ENCODE measurements at regions not wholly inside any gene's neighbourhood (a gene's known extent, or its start where the extent isn't known, plus 50 kb on each side); places are given as distances from the start of the nearest gene placed in this dataset.

DNA sequence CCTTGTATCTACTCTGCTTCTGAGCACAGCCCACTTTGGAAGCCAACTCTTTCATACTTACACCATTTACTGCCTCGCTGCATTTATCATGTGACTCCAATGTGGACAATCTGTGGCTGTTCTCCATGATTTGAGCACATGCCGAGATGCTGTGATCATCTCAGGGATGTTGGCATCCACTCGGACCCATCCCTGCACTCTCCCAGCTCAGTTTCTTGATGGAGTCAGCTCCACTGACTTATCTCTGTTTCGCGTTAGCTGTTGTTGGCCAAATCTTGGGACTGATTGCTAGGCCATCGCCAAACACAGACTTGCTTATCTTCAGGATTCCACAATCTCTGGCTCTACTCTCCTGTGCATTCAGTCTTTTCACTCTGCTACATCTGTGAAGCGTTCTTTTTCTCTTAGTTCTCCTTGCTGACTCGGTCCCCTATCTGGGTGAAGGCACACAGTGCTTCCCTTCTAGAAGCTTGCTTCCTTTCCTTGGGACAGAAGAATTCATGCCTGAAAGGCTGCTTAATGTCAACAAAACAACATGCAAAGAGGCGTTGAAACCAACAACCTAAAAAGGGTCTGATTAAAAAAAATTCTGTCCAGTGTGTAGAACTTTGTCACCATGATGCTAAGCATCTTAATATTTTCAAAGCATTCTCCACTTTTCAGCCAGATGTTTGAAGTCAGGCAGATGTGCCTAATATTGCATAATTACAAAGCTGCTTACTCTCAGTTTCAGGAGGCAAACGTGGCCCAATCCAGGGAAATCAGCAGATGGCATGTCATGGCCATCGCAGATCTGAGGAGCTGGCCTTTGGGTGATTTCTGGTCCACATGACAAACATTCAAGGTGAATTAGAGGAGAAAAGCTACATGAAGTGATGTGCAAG, 120.7 kb downstream of the NGF start:
- H3K9ac ChIP-seq (ENCODE audit: low read length), result no peak overlapping the region
- H3K4me2 ChIP-seq (ENCODE audit: low read depth, low read length), result no peak overlapping the region
- H3K36me3 ChIP-seq (replicated peaks; ENCODE audit: insufficient read depth, low read length), result no peaks in the 10 kb centered on the region
- no peaks in the 10 kb centered on the region for H3K9me3 ChIP-seq (replicated peaks; ENCODE audit: insufficient read depth, low read length)
- no peak for DNase-seq
- H3K27me3 ChIP-seq (replicated peaks; ENCODE audit: insufficient read depth, low read length), result no peaks in the 10 kb centered on the region
- no peaks in the 10 kb centered on the region for H4K20me1 ChIP-seq (ENCODE audit: insufficient read depth, low read length)
- H3K27ac ChIP-seq (ENCODE audit: low read length), result no peak overlapping the region
- no peaks in the 10 kb centered on the region for H3K4me1 ChIP-seq (ENCODE audit: low read length)
- no peaks in the 10 kb centered on the region for H3K9me2 ChIP-seq (replicated peaks; ENCODE audit: insufficient read depth, low read length)
- no peak overlapping the region for H3K4me3 ChIP-seq (ENCODE audit: low read length)
- no peaks in the 10 kb centered on the region for H3F3A ChIP-seq (ENCODE audit: insufficient read depth, low read length)
- TF ChIP-seq, protein P1, sequence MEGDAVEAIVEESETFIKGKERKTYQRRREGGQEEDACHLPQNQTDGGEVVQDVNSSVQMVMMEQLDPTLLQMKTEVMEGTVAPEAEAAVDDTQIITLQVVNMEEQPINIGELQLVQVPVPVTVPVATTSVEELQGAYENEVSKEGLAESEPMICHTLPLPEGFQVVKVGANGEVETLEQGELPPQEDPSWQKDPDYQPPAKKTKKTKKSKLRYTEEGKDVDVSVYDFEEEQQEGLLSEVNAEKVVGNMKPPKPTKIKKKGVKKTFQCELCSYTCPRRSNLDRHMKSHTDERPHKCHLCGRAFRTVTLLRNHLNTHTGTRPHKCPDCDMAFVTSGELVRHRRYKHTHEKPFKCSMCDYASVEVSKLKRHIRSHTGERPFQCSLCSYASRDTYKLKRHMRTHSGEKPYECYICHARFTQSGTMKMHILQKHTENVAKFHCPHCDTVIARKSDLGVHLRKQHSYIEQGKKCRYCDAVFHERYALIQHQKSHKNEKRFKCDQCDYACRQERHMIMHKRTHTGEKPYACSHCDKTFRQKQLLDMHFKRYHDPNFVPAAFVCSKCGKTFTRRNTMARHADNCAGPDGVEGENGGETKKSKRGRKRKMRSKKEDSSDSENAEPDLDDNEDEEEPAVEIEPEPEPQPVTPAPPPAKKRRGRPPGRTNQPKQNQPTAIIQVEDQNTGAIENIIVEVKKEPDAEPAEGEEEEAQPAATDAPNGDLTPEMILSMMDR (IDR thresholded peaks at IDR 0.05; ENCODE audit: low read length), result no peak
- TF ChIP-seq EZH2 (optimal IDR thresholded peaks at IDR 0.05; ENCODE audit: low read depth, low read length) (no peak), EZH2phosphoT487 (IDR thresholded peaks at IDR 0.05; ENCODE audit: low read length) (no peak)
- no peak overlapping the region for H2AFZ ChIP-seq (ENCODE audit: low read length)
- no peaks in the 10 kb centered on the region for H3K79me2 ChIP-seq (ENCODE audit: low read length)

- Histone ChIP-seq H3K36me3 (replicated peaks; ENCODE audit: insufficient read depth, low read length) (no peaks in the 10 kb centered on the region), H3K9ac (ENCODE audit: low read length) (no peak overlapping the region), H3K79me2 (ENCODE audit: low read length) (no peaks in the 10 kb centered on the region), H3K9me2 (replicated peaks; ENCODE audit: insufficient read depth, low read length) (no peaks in the 10 kb centered on the region), H3K4me2 (ENCODE audit: low read depth, low read length) (no peak overlapping the region), H3K9me3 (replicated peaks; ENCODE audit: insufficient read depth, low read length) (no peaks in the 10 kb centered on the region), H3K4me1 (ENCODE audit: low read length) (no peaks in the 10 kb centered on the region), H3K4me3 (ENCODE audit: low read length) (no peak overlapping the region), H3K27me3 (replicated peaks; ENCODE audit: insufficient read depth, low read length) (no peaks in the 10 kb centered on the region), H3K27ac (ENCODE audit: low read length) (no peak overlapping the region), H4K20me1 (ENCODE audit: insufficient read depth, low read length) (no peaks in the 10 kb centered on the region), H3F3A (ENCODE audit: insufficient read depth, low read length) (no peaks in the 10 kb centered on the region), H2AFZ (ENCODE audit: low read length) (no peak overlapping the region)
- no peak for DNase-seq
- no peak for TF ChIP-seq EZH2phosphoT487 (IDR thresholded peaks at IDR 0.05; ENCODE audit: low read length)
- TF ChIP-seq, protein P1 (IDR thresholded peaks at IDR 0.05; ENCODE audit: low read length), result no peak
- TF ChIP-seq EZH2 (optimal IDR thresholded peaks at IDR 0.05; ENCODE audit: low read depth, low read length), result no peak
These were observed 122.1 kb downstream of the NGF start for GRCh38 chr1:115215703-115216521.

GRCh38 chr1:115215110-115215509, 122.9 kb downstream of the NGF start:
- H3K27me3 ChIP-seq (replicated peaks; ENCODE audit: insufficient read depth, low read length), result no peaks in the 10 kb centered on the region
- H4K20me1 ChIP-seq (ENCODE audit: insufficient read depth, low read length), result no peaks in the 10 kb centered on the region
- TF ChIP-seq EZH2 (optimal IDR thresholded peaks at IDR 0.05; ENCODE audit: low read depth, low read length), result no peak
- TF ChIP-seq, protein P1 (IDR thresholded peaks at IDR 0.05; ENCODE audit: low read length), result no peak
- no peak for TF ChIP-seq EZH2phosphoT487 (IDR thresholded peaks at IDR 0.05; ENCODE audit: low read length)
- no peak overlapping the region for H3K9ac ChIP-seq (ENCODE audit: low read length)
- H3K36me3 ChIP-seq (replicated peaks; ENCODE audit: insufficient read depth, low read length), result no peaks in the 10 kb centered on the region
- no peaks in the 10 kb centered on the region for H3K79me2 ChIP-seq (ENCODE audit: low read length)
- H3K9me3 ChIP-seq (replicated peaks; ENCODE audit: insufficient read depth, low read length), result no peaks in the 10 kb centered on the region
- no peak overlapping the region for H3K4me3 ChIP-seq (ENCODE audit: low read length)
- H3K27ac ChIP-seq (ENCODE audit: low read length), result no peak overlapping the region
- H2AFZ ChIP-seq (ENCODE audit: low read length), result no peak overlapping the region
- H3K9me2 ChIP-seq (replicated peaks; ENCODE audit: insufficient read depth, low read length), result no peaks in the 10 kb centered on the region
- H3K4me2 ChIP-seq (ENCODE audit: low read depth, low read length), result no peak overlapping the region
- H3F3A ChIP-seq (ENCODE audit: insufficient read depth, low read length), result no peaks in the 10 kb centered on the region
- no peak for DNase-seq
- no peaks in the 10 kb centered on the region for H3K4me1 ChIP-seq (ENCODE audit: low read length)

All from MM.1S (cell line).